GM19099 (cell line): ENCODE measurements at regions not wholly inside any gene's neighbourhood (a gene's known extent, or its start where the extent isn't known, plus 50 kb on each side); places are given as distances from the start of the nearest gene placed in this dataset.

Experiments
- POLR2A ChIP-seq: IDR thresholded peaks from 3 replicates; pipeline ENCODE4 v1.6.1; 2011; ENCODE audit warnings: low read depth; ENCODE audit not compliant: insufficient read length; ENCODE audit errors: extremely low read depth

- no peak for TF ChIP-seq POLR2A
Observed at GRCh38 chr6:112951829-112952228, 604.7 kb downstream of the RFPL4B start.

GRCh38 chr6:112956696-112957535 lies 609.8 kb downstream of the RFPL4B start:
- no peak for TF ChIP-seq POLR2A

- TF ChIP-seq POLR2A, result no peak
Observed at GRCh38 chr6:112957536-112957916, 610.4 kb downstream of the RFPL4B start.

GRCh38 chr6:112967974-112968373 lies 620.8 kb downstream of the RFPL4B start:
- TF ChIP-seq POLR2A, result no peak

- TF ChIP-seq POLR2A, result no peak
Observed at GRCh38 chr6:112971651-112972050, 624.5 kb downstream of the RFPL4B start.

GRCh38 chr6:112979830-112980229 lies 632.7 kb downstream of the RFPL4B start:
- TF ChIP-seq POLR2A, result no peak

GRCh38 chr6:112980676-112981075 lies 633.5 kb downstream of the RFPL4B start:
- no peak for TF ChIP-seq POLR2A

GRCh38 chr6:112983713-112984261 lies 636.7 kb downstream of the RFPL4B start:
- TF ChIP-seq POLR2A, result no peak

- no peak for TF ChIP-seq POLR2A
Observed at GRCh38 chr6:112984899-112985298, 637.8 kb downstream of the RFPL4B start.

- no peak for TF ChIP-seq POLR2A
Observed at GRCh38 chr6:112986321-112986720, 639.2 kb downstream of the RFPL4B start.

GRCh38 chr6:112988748-112989147 lies 641.6 kb downstream of the RFPL4B start:
- no peak for TF ChIP-seq POLR2A

GRCh38 chr6:112990971-112991370 lies 643.8 kb downstream of the RFPL4B start:
- TF ChIP-seq POLR2A, result no peak

GRCh38 chr6:112991912-112992311 lies 644.8 kb downstream of the RFPL4B start:
- no peak for TF ChIP-seq POLR2A

- TF ChIP-seq POLR2A, result no peak
Observed at GRCh38 chr6:112997421-112998085, 650.4 kb downstream of the RFPL4B start.

- TF ChIP-seq POLR2A, result no peak
Observed at GRCh38 chr6:113004054-113004453, 656.9 kb downstream of the RFPL4B start.
